Trophoblast cell (in vitro differentiated cells and primary cell): ENCODE measurements at regions not wholly inside any gene's neighbourhood (a gene's known extent, or its start where the extent isn't known, plus 50 kb on each side); places are given as distances from the start of the nearest gene placed in this dataset.
A peak's percentile ranks its signal among the peaks of the same experiment; 100 is the strongest.

ENCODE experiments used
- DNase-seq, 2 donors: peaks; one replicate each; pipeline ENCODE4 v3.0.0-alpha.2; 2016
- H2AFZ ChIP-seq: 2 replicates; pipeline ENCODE4 v1.6.1; 2013; ENCODE audit warnings: low read length, moderate library complexity, mild to moderate bottlenecking; ENCODE audit not compliant: insufficient read depth, poor library complexity
- H2AK5ac ChIP-seq: 2 replicates; pipeline ENCODE4 v1.6.1; 2013; ENCODE audit warnings: mild to moderate bottlenecking, low read length
- H2BK120ac ChIP-seq: 2 replicates; pipeline ENCODE4 v1.6.1; 2013; ENCODE audit warnings: low read length, mild to moderate bottlenecking, moderate library complexity; ENCODE audit not compliant: insufficient read depth, poor library complexity
- H2BK12ac ChIP-seq: 2 replicates; pipeline ENCODE4 v1.6.1; 2013; ENCODE audit warnings: mild to moderate bottlenecking, low read length, moderate library complexity
- H2BK5ac ChIP-seq: 2 replicates; pipeline ENCODE4 v1.6.1; 2013; ENCODE audit warnings: low read length, low read depth, moderate library complexity, mild to moderate bottlenecking; ENCODE audit not compliant: poor library complexity
- H3K14ac ChIP-seq: 2 replicates; pipeline ENCODE4 v1.6.1; 2013; ENCODE audit warnings: mild to moderate bottlenecking, low read length
- H3K18ac ChIP-seq: 2 replicates; pipeline ENCODE4 v1.6.1; 2013; ENCODE audit warnings: mild to moderate bottlenecking, low read length
- H3K23ac ChIP-seq: 2 replicates; pipeline ENCODE4 v1.6.1; 2013; ENCODE audit warnings: low read length
- H3K27ac ChIP-seq: 2 replicates; pipeline ENCODE4 v1.5.1; 2013; ENCODE audit warnings: low read depth, mild to moderate bottlenecking, inconsistent platforms, low read length, moderate library complexity
- H3K27me3 ChIP-seq: 2 replicates; pipeline ENCODE4 v1.6.1; 2013; ENCODE audit warnings: inconsistent platforms, mild to moderate bottlenecking, low read length, moderate library complexity; ENCODE audit not compliant: insufficient read depth
- H3K36me3 ChIP-seq, 2 experiments: 1 replicate in 1 of 2; 2 replicates in 1 of 2; pipeline ENCODE4 v1.6.1; 2013; ENCODE audit warnings: low read length in 2 of 2, mild to moderate bottlenecking in 2 of 2, moderate library complexity in 1 of 2; ENCODE audit not compliant: insufficient read depth in 2 of 2, control insufficient read depth in 1 of 2
- H3K4ac ChIP-seq: 2 replicates; pipeline ENCODE4 v1.6.1; 2013; ENCODE audit warnings: low read depth, mild to moderate bottlenecking, low read length, moderate library complexity
- H3K4me1 ChIP-seq, 2 experiments: 1 replicate in 1 of 2; 2 replicates in 1 of 2; pipeline ENCODE4 v1.6.1; 2013; ENCODE audit warnings: low read length in 2 of 2, mild to moderate bottlenecking in 2 of 2, moderate library complexity in 1 of 2; ENCODE audit not compliant: insufficient read depth in 2 of 2, control insufficient read depth in 1 of 2
- H3K4me2 ChIP-seq: 2 replicates; pipeline ENCODE4 v1.6.1; 2013; ENCODE audit warnings: inconsistent platforms, mild to moderate bottlenecking, low read length, moderate library complexity
- H3K4me3 ChIP-seq: 2 replicates; pipeline ENCODE4 v1.5.1; 2013; ENCODE audit warnings: mild to moderate bottlenecking, low read depth, low read length, inconsistent platforms
- H3K79me1 ChIP-seq: one replicate; pipeline ENCODE4 v1.6.1; 2013; ENCODE audit warnings: low read length
- H3K79me2 ChIP-seq: 2 replicates; pipeline ENCODE4 v1.6.1; 2013; ENCODE audit warnings: low read length, mild to moderate bottlenecking; ENCODE audit not compliant: control insufficient read depth, insufficient read depth, poor library complexity
- H3K9ac ChIP-seq: 2 replicates; pipeline ENCODE4 v1.6.1; 2013; ENCODE audit warnings: mild to moderate bottlenecking, low read length
- H3K9me3 ChIP-seq: 2 replicates; pipeline ENCODE4 v1.6.1; 2013; ENCODE audit warnings: low read depth, mild to moderate bottlenecking, control low read depth, inconsistent platforms, low read length; ENCODE audit not compliant: insufficient read depth
- H4K12ac ChIP-seq: 2 replicates; pipeline ENCODE4 v1.6.1; 2013; ENCODE audit warnings: low read depth, mild to moderate bottlenecking, low read length, moderate library complexity
- H4K8ac ChIP-seq: 2 replicates; pipeline ENCODE4 v1.6.1; 2013; ENCODE audit warnings: low read depth, mild to moderate bottlenecking, low read length, moderate library complexity
- H4K91ac ChIP-seq: one replicate; pipeline ENCODE4 v1.6.1; 2013; ENCODE audit warnings: low read depth, mild to moderate bottlenecking, low read length, moderate library complexity
- WGBS: extraction: QIAGEN DNeasy Blood & Tissue Kit; methylation state at CpG from one replicate; pipeline ENCODE4 v1.1.7; 2013; ENCODE audit warnings: missing lambda C conversion rate; ENCODE audit not compliant: insufficient read length, insufficient coverage; ENCODE audit errors: extremely low coverage; 5-methylcytosine and 5-hydroxymethylcytosine counted together

DNA sequence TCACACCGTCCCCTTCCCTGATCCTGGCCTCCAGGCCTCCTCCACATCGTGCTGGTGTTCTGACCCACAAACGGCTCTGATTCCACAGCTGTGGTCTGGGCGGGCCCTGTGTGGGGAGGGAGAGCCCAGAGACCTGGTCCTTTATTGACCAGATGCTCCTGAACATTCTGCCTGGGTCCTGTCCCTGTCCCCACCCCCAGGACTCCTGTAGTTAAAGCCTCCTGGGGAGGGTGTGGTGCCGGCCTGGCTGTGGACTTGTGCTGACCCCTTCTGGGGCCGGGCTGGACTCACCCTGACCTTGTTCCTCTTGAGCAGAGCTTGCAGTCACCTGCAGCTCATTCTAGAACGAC lies 128.7 kb downstream of the CTTN start:
- Histone ChIP-seq H3K9me3 (no peaks in the 10 kb centered on the region), H2BK5ac (no peak overlapping the region), H3K79me1 (peaks cover 2% of the 10 kb centered on the region), H4K91ac (no peak overlapping the region), H4K12ac (no peak overlapping the region), H3K4me3 (no peak overlapping the region), H3K27ac (no peak overlapping the region), H2BK12ac (peak overlapping the region; percentile 5), H3K36me3 (no peaks in the 10 kb centered on the region), H3K4ac (no peak overlapping the region), H3K14ac (peak overlapping the region; percentile 33), H3K23ac (no peak overlapping the region), H3K9ac (no peak overlapping the region), H3K4me1 (peaks cover 22 to 26% of the 10 kb centered on the region in 2 experiments), H4K8ac (no peak overlapping the region), H3K18ac (no peak overlapping the region), H2AK5ac (no peak overlapping the region), H3K4me2 (no peak overlapping the region), H2AFZ (no peak overlapping the region), H3K27me3 (no peaks in the 10 kb centered on the region), H3K79me2 (no peaks in the 10 kb centered on the region), H2BK120ac (peak overlapping the region; percentile 26)
- no peak for DNase-seq
- WGBS = no CpG with 5 or more reads among the region's 7 CpGs

DNA sequence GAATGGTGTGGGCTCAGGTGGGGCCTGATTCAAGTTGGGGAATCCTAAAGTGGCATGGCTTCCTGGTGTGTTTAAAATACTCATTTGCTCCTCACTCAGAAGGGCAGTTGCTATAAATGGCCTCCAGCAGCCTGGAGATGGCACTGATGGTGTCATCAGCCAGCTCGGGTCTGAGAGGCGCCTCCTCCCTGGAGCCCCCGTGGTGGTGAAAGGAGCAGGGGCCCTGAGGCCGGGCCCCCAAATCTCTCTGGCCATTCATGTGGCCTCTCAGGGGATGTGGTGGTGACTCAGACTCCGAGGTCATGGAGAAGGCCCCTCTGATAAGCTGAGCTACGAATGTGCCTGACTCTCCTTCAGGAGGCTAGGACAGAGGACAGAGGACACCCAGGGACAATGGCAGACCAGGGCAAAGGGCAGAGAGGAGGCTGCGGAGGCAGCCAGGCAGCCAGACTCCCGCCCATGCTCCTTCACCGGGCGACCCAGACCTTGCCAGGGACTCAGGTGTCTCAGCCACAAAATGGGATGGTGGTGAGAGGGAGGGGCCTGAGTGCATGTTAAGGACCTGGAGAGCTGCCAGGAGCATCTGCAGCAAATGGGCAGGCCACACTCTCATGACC lies 129.2 kb downstream of the CTTN start:
- H3K4me1 ChIP-seq = peaks cover 26% of the 10 kb centered on the region in 2 experiments
- no peak overlapping the region for H3K4ac ChIP-seq
- H3K4me2 ChIP-seq = no peak overlapping the region
- H3K14ac ChIP-seq = no peak overlapping the region
- no peak overlapping the region for H4K91ac ChIP-seq
- H3K9ac ChIP-seq = no peak overlapping the region
- H3K27me3 ChIP-seq = no peaks in the 10 kb centered on the region
- H2BK120ac ChIP-seq = no peak overlapping the region
- no peak for DNase-seq
- H3K4me3 ChIP-seq = no peak overlapping the region
- H3K79me2 ChIP-seq = no peaks in the 10 kb centered on the region
- H3K18ac ChIP-seq = no peak overlapping the region
- no peak overlapping the region for H2BK5ac ChIP-seq
- no peak overlapping the region for H2BK12ac ChIP-seq
- WGBS = no CpG with 5 or more reads among the region's 10 CpGs
- H4K8ac ChIP-seq = no peak overlapping the region
- no peaks in the 10 kb centered on the region for H3K9me3 ChIP-seq
- H3K27ac ChIP-seq = no peak overlapping the region
- no peaks in the 10 kb centered on the region for H3K36me3 ChIP-seq
- H2AFZ ChIP-seq = no peak overlapping the region
- no peak overlapping the region for H3K23ac ChIP-seq
- peaks cover 2% of the 10 kb centered on the region for H3K79me1 ChIP-seq
- no peak overlapping the region for H2AK5ac ChIP-seq
- H4K12ac ChIP-seq = no peak overlapping the region

DNA sequence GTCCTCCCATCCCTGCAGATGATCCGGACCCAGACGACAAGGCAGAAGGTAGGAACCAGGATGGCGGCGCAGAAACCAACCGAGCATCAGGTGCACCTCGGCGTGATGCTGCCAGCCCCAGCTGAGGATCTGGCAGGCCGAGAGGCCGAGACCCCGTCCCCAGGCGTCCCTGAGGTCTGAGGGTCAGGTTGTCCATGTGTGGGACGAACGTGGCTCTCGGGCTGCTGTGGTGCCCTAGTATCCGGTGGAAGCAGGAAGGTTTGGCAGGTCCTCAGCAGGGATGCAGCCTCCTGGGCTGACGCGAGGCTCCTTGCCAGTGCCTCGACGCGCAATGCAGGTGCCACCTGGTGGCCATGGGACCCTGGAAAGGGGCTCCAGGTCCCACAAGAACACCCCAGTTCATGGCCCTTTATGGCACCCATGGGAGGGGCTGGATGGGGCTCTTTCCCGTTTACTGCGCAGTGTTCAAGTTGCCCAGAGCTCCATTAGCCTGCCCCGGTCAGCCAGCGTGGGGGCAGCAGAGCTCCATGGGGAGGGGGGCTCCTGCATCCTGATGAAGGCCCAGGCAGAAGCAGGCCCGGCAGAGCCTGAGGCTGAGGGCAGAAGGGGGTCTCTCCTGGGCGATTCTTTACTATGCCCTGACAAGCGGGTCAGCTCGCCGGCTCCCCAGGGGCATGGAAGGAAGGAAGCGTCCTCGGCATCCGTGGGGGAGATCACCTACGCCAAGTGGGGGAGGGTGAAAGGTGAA lies 129.9 kb downstream of the CTTN start:
- H3K14ac ChIP-seq = no peak overlapping the region
- H2BK120ac ChIP-seq = no peak overlapping the region
- H3K36me3 ChIP-seq = no peaks in the 10 kb centered on the region
- peaks cover 26% of the 10 kb centered on the region in 2 experiments for H3K4me1 ChIP-seq
- no peak overlapping the region for H3K9ac ChIP-seq
- no peak for DNase-seq
- no peaks in the 10 kb centered on the region for H3K27me3 ChIP-seq
- no peak overlapping the region for H2AK5ac ChIP-seq
- WGBS = no CpG with 5 or more reads among the region's 33 CpGs
- peaks cover 2% of the 10 kb centered on the region for H3K79me1 ChIP-seq
- H3K4me3 ChIP-seq = no peak overlapping the region
- no peak overlapping the region for H2BK12ac ChIP-seq
- no peak overlapping the region for H3K18ac ChIP-seq
- no peak overlapping the region for H3K27ac ChIP-seq
- H3K79me2 ChIP-seq = no peaks in the 10 kb centered on the region
- H3K4me2 ChIP-seq = no peak overlapping the region
- no peak overlapping the region for H4K12ac ChIP-seq
- no peaks in the 10 kb centered on the region for H3K9me3 ChIP-seq
- no peak overlapping the region for H2AFZ ChIP-seq
- H3K4ac ChIP-seq = no peak overlapping the region
- H2BK5ac ChIP-seq = no peak overlapping the region
- no peak overlapping the region for H4K91ac ChIP-seq
- no peak overlapping the region for H4K8ac ChIP-seq
- H3K23ac ChIP-seq = no peak overlapping the region

DNA sequence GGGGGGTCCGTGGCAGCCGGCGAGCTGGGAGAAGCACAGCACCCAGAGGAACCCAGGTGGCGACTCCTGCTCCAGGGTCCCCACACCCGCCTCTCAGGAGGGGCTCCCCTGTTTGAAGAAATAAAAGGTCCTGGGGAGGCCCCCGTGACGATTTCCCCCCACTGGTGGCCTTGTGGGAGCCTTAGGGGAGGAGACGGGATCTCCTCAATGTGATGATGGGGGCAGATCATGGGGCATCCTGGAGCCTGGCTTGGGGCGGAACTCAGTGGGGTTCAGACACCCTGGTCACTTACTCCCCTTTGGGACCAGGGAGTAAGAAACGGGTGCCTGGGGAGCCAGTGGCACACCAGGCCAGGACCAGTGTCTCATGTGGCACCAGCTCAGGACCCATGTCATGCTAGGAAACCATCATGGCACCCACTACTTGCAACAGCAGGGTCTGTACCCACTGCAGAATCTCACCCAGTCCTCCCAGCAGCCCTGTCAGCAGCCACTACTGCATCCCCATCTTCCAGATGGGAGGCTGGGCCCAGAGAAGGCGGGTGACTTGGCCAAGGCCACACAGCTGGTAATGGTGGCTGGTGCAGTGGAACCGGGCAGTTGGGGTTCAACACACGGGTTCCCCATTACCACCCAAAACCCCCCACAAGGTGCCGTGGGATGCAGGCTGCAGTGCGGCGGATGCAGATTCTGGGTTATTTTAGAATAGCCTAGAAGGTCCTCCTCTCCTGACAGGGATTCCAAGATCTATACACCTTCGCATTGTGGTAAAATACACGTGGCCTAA lies 130.7 kb downstream of the CTTN start:
- H2AFZ ChIP-seq = no peak overlapping the region
- no CpG with 5 or more reads among the region's 18 CpGs for WGBS
- no peak overlapping the region for H3K4me2 ChIP-seq
- no peak overlapping the region for H4K12ac ChIP-seq
- H3K27me3 ChIP-seq = no peaks in the 10 kb centered on the region
- H2BK120ac ChIP-seq = no peak overlapping the region
- peaks cover 25 to 26% of the 10 kb centered on the region in 2 experiments for H3K4me1 ChIP-seq
- peaks cover 2% of the 10 kb centered on the region for H3K79me1 ChIP-seq
- H3K14ac ChIP-seq = no peak overlapping the region
- H3K27ac ChIP-seq = no peak overlapping the region
- no peaks in the 10 kb centered on the region for H3K36me3 ChIP-seq
- H3K9me3 ChIP-seq = no peaks in the 10 kb centered on the region
- no peaks in the 10 kb centered on the region for H3K79me2 ChIP-seq
- no peak overlapping the region for H2BK12ac ChIP-seq
- no peak overlapping the region for H3K9ac ChIP-seq
- H4K91ac ChIP-seq = no peak overlapping the region
- H3K4me3 ChIP-seq = no peak overlapping the region
- H2BK5ac ChIP-seq = no peak overlapping the region
- H2AK5ac ChIP-seq = no peak overlapping the region
- H3K18ac ChIP-seq = no peak overlapping the region
- no peak overlapping the region for H3K23ac ChIP-seq
- no peak for DNase-seq
- H4K8ac ChIP-seq = no peak overlapping the region
- no peak overlapping the region for H3K4ac ChIP-seq
